HepG2 (cell line): ENCODE measurements at regions not wholly inside any gene's neighbourhood (a gene's known extent, or its start where the extent isn't known, plus 50 kb on each side); places are given as distances from the start of the nearest gene placed in this dataset.

Experiments
- CEBPG ChIP-seq: IDR thresholded peaks from 2 replicates; pipeline ENCODE4 v1.6.1; 2016
- GATAD2A ChIP-seq: IDR thresholded peaks from 2 replicates; pipeline ENCODE4 v1.6.1; 2016
- HMG20A ChIP-seq: IDR thresholded peaks from 2 replicates; pipeline ENCODE4 v1.6.1; 2016; ENCODE audit warnings: borderline replicate concordance
- KDM5B ChIP-seq: sonication (generic); formaldehyde crosslinking; IDR thresholded peaks from 2 replicates; pipeline ENCODE4 v1.4.0; 2020; ENCODE audit warnings: missing genetic modification reagents, mild to moderate bottlenecking, borderline replicate concordance
- LCORL ChIP-seq, 2 experiments: fragments of 450-650 bp in 1 of 2; sonication (generic) in 1 of 2; formaldehyde crosslinking in 1 of 2; IDR thresholded peaks; 2 replicates each; pipeline versions ENCODE4 v1.5.0 to v1.6.1; 2017 to 2020; ENCODE audit warnings: antibody characterized with exemption in 1 of 2, missing genetic modification reagents in 1 of 2
- MEF2D ChIP-seq: sonication (generic); formaldehyde crosslinking; IDR thresholded peaks from 2 replicates; pipeline ENCODE4 v1.5.1; 2020; ENCODE audit warnings: mild to moderate bottlenecking, missing genetic modification reagents
- NR2F6 ChIP-seq, 2 experiments: IDR thresholded peaks; 2 replicates each; pipeline ENCODE4 v1.6.1; 2016; ENCODE audit warnings: antibody characterized with exemption in 1 of 2, mild to moderate bottlenecking in 1 of 2
- POLR2G ChIP-seq: fragments of 200-400 bp; formaldehyde crosslinking; IDR thresholded peaks from 2 replicates; pipeline ENCODE4 v1.6.1; 2018; ENCODE audit warnings: mild to moderate bottlenecking, low read depth, low read length, moderate library complexity
- REXO4 ChIP-seq: sonication (generic); formaldehyde crosslinking; IDR thresholded peaks from 2 replicates; pipeline ENCODE4 v1.8.0; 2022; ENCODE audit warnings: missing genetic modification reagents, mild to moderate bottlenecking, borderline replicate concordance
- SIX1 ChIP-seq: sonication (generic); formaldehyde crosslinking; IDR thresholded peaks from 2 replicates; pipeline ENCODE4 v1.4.0; 2020; ENCODE audit warnings: missing genetic modification reagents, borderline replicate concordance
- SOX13 ChIP-seq, 3 experiments: fragments of 450-650 bp in 1 of 3; sonication (generic) in 1 of 3; formaldehyde crosslinking in 1 of 3; IDR thresholded peaks in 2 of 3; conservative IDR thresholded peaks in 1 of 3; 2 replicates each; pipeline versions ENCODE4 v1.5.0 to v1.6.1; 2016 to 2020; ENCODE audit warnings: antibody characterized with exemption in 1 of 3, mild to moderate bottlenecking in 1 of 3, missing compliant biosample characterization in 1 of 3, missing genetic modification reagents in 1 of 3, moderate library complexity in 1 of 3
- TCF12 ChIP-seq, 2 experiments: fragments of 450-650 bp in 1 of 2; sonication (generic) in 1 of 2; formaldehyde crosslinking in 1 of 2; IDR thresholded peaks; 2 replicates each; pipeline versions ENCODE4 v1.6.1 to v1.8.0; 2017 to 2022; ENCODE audit warnings: antibody characterized with exemption in 1 of 2, mild to moderate bottlenecking in 1 of 2, missing genetic modification reagents in 1 of 2, moderate library complexity in 1 of 2
- XRCC5 ChIP-seq: fragments of 200-400 bp; formaldehyde crosslinking; optimal IDR thresholded peaks from 2 replicates; pipeline ENCODE3; 2017; ENCODE audit warnings: mild to moderate bottlenecking, low read length
- ZBTB7B ChIP-seq: sonication (generic); formaldehyde crosslinking; IDR thresholded peaks from 2 replicates; pipeline ENCODE4 v1.4.0; 2020; ENCODE audit warnings: missing genetic modification reagents
- ZC3H13 ChIP-seq: sonication (generic); formaldehyde crosslinking; IDR thresholded peaks from 2 replicates; pipeline ENCODE4 v1.8.1; 2023; ENCODE audit warnings: mild to moderate bottlenecking, missing genetic modification reagents, moderate library complexity
- ZMYM2 ChIP-seq: sonication (generic); formaldehyde crosslinking; IDR thresholded peaks from 2 replicates; pipeline ENCODE4 v1.8.0; 2022; ENCODE audit warnings: mild to moderate bottlenecking, missing genetic modification reagents
- ZNF331 ChIP-seq: sonication (generic); formaldehyde crosslinking; IDR thresholded peaks from 2 replicates; pipeline ENCODE4 v1.4.0; 2020; ENCODE audit warnings: missing genetic modification reagents
- ZNF354B ChIP-seq: sonication (generic); formaldehyde crosslinking; IDR thresholded peaks from 2 replicates; pipeline ENCODE4 v1.8.0; 2022; ENCODE audit warnings: mild to moderate bottlenecking, missing genetic modification reagents
- ZNF430 ChIP-seq: sonication (generic); formaldehyde crosslinking; IDR thresholded peaks from 2 replicates; pipeline ENCODE4 v1.9.0; 2021; ENCODE audit warnings: mild to moderate bottlenecking, missing genetic modification reagents
- ZSCAN9 ChIP-seq: IDR thresholded peaks from 2 replicates; pipeline ENCODE4 v1.6.1; 2016; ENCODE audit warnings: borderline replicate concordance
- TF ChIP-seq, protein P1 (sequence below), 2 experiments: fragments of 450-650 bp in 1 of 2; sonication (generic) in 1 of 2; formaldehyde crosslinking; IDR thresholded peaks; 2 replicates each; pipeline versions ENCODE4 v1.5.0 to v1.8.0; 2020 to 2022; ENCODE audit warnings: mild to moderate bottlenecking in 1 of 2, missing genetic modification reagents in 1 of 2
- TF ChIP-seq, protein P2 (sequence below): sonication (generic); formaldehyde crosslinking; IDR thresholded peaks from 2 replicates; pipeline ENCODE4 v1.4.0; 2020; ENCODE audit warnings: missing genetic modification reagents
- TF ChIP-seq, protein P3 (sequence below): IDR thresholded peaks from 2 replicates; pipeline ENCODE4 v1.6.1; 2012; ENCODE audit warnings: low read depth, low read length, improper control_type of control experiment
- TF ChIP-seq, protein P4 (sequence below): IDR thresholded peaks from 2 replicates; pipeline ENCODE4 v1.6.1; 2016; ENCODE audit warnings: missing compliant biosample characterization, missing genetic modification reagents, borderline replicate concordance

DNA sequence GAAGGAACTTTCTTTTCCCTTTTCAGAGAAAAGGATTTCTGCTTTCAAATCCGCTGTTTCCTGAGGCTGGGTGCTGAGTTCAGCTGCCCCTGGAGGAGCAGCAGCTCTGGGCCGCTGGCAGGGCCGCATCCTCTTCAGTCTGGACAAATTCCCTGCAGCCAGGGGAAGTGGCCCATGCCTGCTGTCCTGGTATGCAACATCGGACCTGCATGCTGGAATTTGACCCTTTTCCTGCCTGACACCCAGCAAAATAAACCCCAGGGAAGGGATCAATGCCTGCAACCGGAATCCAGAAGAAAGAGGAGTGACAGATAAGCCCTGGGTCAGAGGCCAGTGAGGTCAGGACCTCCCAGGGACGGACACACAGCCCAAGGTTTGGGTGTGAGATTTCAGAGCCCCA lies 54.1 kb upstream of the LINC01488 start (continued):
- TF ChIP-seq TCF12 (IDR thresholded peaks at IDR 0.05) (no peak), TCF12 (CRISPR knock-in tag; IDR thresholded peaks at IDR 0.05) (peak; percentile 94), ZNF354B (CRISPR knock-in tag) (no peak), KDM5B (peak; percentile 47; the same call in 1 of the 2 replicates), REXO4 (CRISPR knock-in tag) (no peak), ZBTB7B (CRISPR knock-in tag) (peak; percentile 87), HMG20A (peak; percentile 81; the same call in 1 of the 2 replicates), NR2F6 (IDR thresholded peaks at IDR 0.05) (peak; percentile 100), NR2F6 (CRISPR knock-in tag; IDR thresholded peaks at IDR 0.05) (peak; percentile 100), ZC3H13 (CRISPR knock-in tag) (no peak), ZSCAN9 (CRISPR knock-in tag) (no peak), CEBPG (CRISPR knock-in tag) (peak; percentile 76), GATAD2A (peak; percentile 94), MEF2D (CRISPR knock-in tag) (peak; percentile 83; the same call in 1 of the 2 replicates), POLR2G (peak; percentile 47; the same call in 1 of the 2 replicates), ZNF430 (CRISPR knock-in tag) (peak; percentile 79; the same call in 1 of the 2 replicates), ZNF331 (CRISPR knock-in tag) (peak; percentile 69; the same call in 1 of the 2 replicates), ZMYM2 (CRISPR knock-in tag) (peak; percentile 66; the same call in 1 of the 2 replicates), SOX13 (IDR thresholded peaks at IDR 0.05) (peak; percentile 76), SOX13 (CRISPR knock-in tag; conservative IDR thresholded peaks at IDR 0.05 in 1 of 2, IDR thresholded peaks at IDR 0.05 in 1 of 2) (peak in 1 of 2 experiments; percentile 89; a peak in 2 of 4 replicates), SIX1 (CRISPR knock-in tag) (peak; percentile 88), LCORL (IDR thresholded peaks at IDR 0.05) (0 out of 2 replicates have a peak, but pooled peaks have one; percentile 48), LCORL (CRISPR knock-in tag; IDR thresholded peaks at IDR 0.05) (peak; percentile 100), XRCC5 (peak; percentile 77)
- TF ChIP-seq, protein P1, sequence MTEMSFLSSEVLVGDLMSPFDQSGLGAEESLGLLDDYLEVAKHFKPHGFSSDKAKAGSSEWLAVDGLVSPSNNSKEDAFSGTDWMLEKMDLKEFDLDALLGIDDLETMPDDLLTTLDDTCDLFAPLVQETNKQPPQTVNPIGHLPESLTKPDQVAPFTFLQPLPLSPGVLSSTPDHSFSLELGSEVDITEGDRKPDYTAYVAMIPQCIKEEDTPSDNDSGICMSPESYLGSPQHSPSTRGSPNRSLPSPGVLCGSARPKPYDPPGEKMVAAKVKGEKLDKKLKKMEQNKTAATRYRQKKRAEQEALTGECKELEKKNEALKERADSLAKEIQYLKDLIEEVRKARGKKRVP (CRISPR knock-in tag; IDR thresholded peaks at IDR 0.05): peak in 1 of 2 experiments; percentile 30; a peak in 1 of 4 replicates
- TF ChIP-seq, protein P2, sequence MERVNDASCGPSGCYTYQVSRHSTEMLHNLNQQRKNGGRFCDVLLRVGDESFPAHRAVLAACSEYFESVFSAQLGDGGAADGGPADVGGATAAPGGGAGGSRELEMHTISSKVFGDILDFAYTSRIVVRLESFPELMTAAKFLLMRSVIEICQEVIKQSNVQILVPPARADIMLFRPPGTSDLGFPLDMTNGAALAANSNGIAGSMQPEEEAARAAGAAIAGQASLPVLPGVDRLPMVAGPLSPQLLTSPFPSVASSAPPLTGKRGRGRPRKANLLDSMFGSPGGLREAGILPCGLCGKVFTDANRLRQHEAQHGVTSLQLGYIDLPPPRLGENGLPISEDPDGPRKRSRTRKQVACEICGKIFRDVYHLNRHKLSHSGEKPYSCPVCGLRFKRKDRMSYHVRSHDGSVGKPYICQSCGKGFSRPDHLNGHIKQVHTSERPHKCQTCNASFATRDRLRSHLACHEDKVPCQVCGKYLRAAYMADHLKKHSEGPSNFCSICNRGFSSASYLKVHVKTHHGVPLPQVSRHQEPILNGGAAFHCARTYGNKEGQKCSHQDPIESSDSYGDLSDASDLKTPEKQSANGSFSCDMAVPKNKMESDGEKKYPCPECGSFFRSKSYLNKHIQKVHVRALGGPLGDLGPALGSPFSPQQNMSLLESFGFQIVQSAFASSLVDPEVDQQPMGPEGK: peak; percentile 87
- TF ChIP-seq, protein P3, sequence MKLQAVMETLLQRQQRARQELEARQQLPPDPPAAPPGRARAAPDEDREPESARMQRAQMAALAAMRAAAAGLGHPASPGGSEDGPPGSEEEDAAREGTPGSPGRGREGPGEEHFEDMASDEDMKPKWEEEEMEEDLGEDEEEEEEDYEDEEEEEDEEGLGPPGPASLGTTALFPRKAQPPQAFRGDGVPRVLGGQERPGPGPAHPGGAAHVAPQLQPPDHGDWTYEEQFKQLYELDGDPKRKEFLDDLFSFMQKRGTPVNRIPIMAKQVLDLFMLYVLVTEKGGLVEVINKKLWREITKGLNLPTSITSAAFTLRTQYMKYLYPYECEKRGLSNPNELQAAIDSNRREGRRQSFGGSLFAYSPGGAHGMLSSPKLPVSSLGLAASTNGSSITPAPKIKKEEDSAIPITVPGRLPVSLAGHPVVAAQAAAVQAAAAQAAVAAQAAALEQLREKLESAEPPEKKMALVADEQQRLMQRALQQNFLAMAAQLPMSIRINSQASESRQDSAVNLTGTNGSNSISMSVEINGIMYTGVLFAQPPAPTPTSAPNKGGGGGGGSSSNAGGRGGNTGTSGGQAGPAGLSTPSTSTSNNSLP: peak; percentile 70; the same call in 1 of the 2 replicates
- TF ChIP-seq, protein P4, sequence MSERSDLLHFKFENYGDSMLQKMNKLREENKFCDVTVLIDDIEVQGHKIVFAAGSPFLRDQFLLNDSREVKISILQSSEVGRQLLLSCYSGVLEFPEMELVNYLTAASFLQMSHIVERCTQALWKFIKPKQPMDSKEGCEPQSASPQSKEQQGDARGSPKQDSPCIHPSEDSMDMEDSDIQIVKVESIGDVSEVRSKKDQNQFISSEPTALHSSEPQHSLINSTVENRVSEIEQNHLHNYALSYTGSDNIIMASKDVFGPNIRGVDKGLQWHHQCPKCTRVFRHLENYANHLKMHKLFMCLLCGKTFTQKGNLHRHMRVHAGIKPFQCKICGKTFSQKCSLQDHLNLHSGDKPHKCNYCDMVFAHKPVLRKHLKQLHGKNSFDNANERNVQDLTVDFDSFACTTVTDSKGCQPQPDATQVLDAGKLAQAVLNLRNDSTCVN: peak; percentile 95
